ENCODE measurements at regions not wholly inside any gene's neighbourhood (a gene's known extent, or its start where the extent isn't known, plus 50 kb on each side); places are given as distances from the start of the nearest gene placed in this dataset.

- TF ChIP-seq CTCF (IDR thresholded peaks at IDR 0.05): no peak
- TF ChIP-seq EP300 (IDR thresholded peaks at IDR 0.05): no peak
- no peak for TF ChIP-seq POLR2A (IDR thresholded peaks at IDR 0.05)
- no peak for TF ChIP-seq POLR2AphosphoS5 (IDR thresholded peaks at IDR 0.05)
Observed at GRCh38 chr17:36665417-36665816, 64.0 kb downstream of the MRM1 start.
